Body of pancreas (tissue), 4 donors: ENCODE measurements at regions not wholly inside any gene's neighbourhood (a gene's known extent, or its start where the extent isn't known, plus 50 kb on each side); places are given as distances from the start of the nearest gene placed in this dataset.

Experiments used
- ATAC-seq: fragments of 150-250 bp; one replicate; pipeline ENCODE4 v1.9.1; 2016
- DNase-seq, 4 donors: peaks; one replicate each; pipeline ENCODE4 v3.0.0-alpha.2; 2019
- H3K27ac ChIP-seq, 4 donors: fragments of 200-600 bp; sonication (generic); 1 replicate in 3 of 4; 2 replicates in 1 of 4; pipeline versions ENCODE4 v1.5.1 to v1.6.1; 2016 to 2019; ENCODE audit warnings: mild to moderate bottlenecking in 1 of 4, mixed read lengths in 1 of 4, moderate library complexity in 1 of 4
- H3K27me3 ChIP-seq, 2 donors: fragments of 200-600 bp; sonication (generic); one replicate each; pipeline ENCODE4 v1.6.0; 2016; ENCODE audit warnings: mild to moderate bottlenecking in 1 of 2
- H3K36me3 ChIP-seq, 2 donors: fragments of 200-600 bp; sonication (generic); replicated peaks in 1 of 2; 2 replicates each; pipeline ENCODE4 v1.5.1; 2016; ENCODE audit warnings: low read depth in 2 of 2; ENCODE audit not compliant: insufficient read depth in 1 of 2
- H3K4me1 ChIP-seq: fragments of 200-600 bp; sonication (generic); one replicate; pipeline ENCODE4 v1.6.0; 2016
- H3K4me3 ChIP-seq, 2 donors: fragments of 200-600 bp; sonication (generic); 1 replicate in 1 of 2; 2 replicates in 1 of 2; pipeline ENCODE4 v1.5.1; 2016 to 2019
- H3K9me3 ChIP-seq, 3 donors: fragments of 200-600 bp; sonication (generic); 1 replicate in 2 of 3; 2 replicates in 1 of 3; pipeline ENCODE4 v1.5.1; 2016
- POLR2A ChIP-seq, 3 donors: fragments of 450-650 bp; IDR thresholded peaks; one replicate each; pipeline ENCODE4 v1.6.1; 2016; ENCODE audit warnings: antibody characterized with exemption in 3 of 3, mild to moderate bottlenecking in 2 of 3
- WGBS, 2 donors: methylation state at CpG; one replicate each; pipeline ENCODE4 v1.1.5; 2017; 5-methylcytosine and 5-hydroxymethylcytosine counted together
- intact Hi-C: fragments of 100-400 bp; cut with DNase I; formaldehyde crosslinking; loops from one replicate; pipeline ENCODE4 v1.15.1; 2023
- TF ChIP-seq, protein P1 (sequence below), 7 experiments: fragments of 450-650 bp in 4 of 7; fragments of 200-600 bp in 3 of 7; sonication (generic) in 3 of 7; IDR thresholded peaks; one replicate each; pipeline ENCODE4 v1.5.1; 2016 to 2019; ENCODE audit warnings: antibody characterized with exemption in 7 of 7

DNA sequence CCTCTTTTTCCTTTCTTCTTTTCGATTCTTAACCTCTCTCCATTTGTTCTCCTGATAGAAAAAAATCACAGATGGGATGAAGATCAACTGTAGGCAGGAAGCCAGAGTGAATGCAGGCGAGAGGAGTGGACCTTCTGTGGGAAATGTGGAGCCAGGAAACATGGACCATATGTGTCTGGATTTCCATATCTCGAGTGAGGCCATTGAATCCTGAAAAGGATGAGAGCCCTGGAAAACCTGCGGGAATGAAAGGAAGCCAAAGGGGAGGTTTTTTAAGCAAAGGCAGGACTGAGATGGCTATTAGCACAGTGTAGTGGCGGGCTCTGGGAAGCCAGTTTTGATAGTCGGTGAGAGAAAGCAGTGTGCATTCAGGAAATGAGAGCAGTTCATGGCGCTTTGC, 139.5 kb upstream of the C9orf72 start:
- H3K27me3 ChIP-seq: no peaks in the 10 kb centered on the region
- TF ChIP-seq POLR2A (IDR thresholded peaks at IDR 0.05): no peak
- TF ChIP-seq, protein P1, sequence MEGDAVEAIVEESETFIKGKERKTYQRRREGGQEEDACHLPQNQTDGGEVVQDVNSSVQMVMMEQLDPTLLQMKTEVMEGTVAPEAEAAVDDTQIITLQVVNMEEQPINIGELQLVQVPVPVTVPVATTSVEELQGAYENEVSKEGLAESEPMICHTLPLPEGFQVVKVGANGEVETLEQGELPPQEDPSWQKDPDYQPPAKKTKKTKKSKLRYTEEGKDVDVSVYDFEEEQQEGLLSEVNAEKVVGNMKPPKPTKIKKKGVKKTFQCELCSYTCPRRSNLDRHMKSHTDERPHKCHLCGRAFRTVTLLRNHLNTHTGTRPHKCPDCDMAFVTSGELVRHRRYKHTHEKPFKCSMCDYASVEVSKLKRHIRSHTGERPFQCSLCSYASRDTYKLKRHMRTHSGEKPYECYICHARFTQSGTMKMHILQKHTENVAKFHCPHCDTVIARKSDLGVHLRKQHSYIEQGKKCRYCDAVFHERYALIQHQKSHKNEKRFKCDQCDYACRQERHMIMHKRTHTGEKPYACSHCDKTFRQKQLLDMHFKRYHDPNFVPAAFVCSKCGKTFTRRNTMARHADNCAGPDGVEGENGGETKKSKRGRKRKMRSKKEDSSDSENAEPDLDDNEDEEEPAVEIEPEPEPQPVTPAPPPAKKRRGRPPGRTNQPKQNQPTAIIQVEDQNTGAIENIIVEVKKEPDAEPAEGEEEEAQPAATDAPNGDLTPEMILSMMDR (IDR thresholded peaks at IDR 0.05): no peak
- DNase-seq (no peak), ATAC-seq (no peak)
- no peaks in the 10 kb centered on the region for H3K9me3 ChIP-seq
- 74 to 81% methylated on average over 7 of the region's 7 CpGs for WGBS, 2 donors
- H3K4me3 ChIP-seq: no peak overlapping the region
- no peaks in the 10 kb centered on the region for H3K36me3 ChIP-seq
- intact Hi-C loops: no loop called here
- H3K4me1 ChIP-seq: no peaks in the 10 kb centered on the region
- H3K27ac ChIP-seq: no peak overlapping the region

DNA sequence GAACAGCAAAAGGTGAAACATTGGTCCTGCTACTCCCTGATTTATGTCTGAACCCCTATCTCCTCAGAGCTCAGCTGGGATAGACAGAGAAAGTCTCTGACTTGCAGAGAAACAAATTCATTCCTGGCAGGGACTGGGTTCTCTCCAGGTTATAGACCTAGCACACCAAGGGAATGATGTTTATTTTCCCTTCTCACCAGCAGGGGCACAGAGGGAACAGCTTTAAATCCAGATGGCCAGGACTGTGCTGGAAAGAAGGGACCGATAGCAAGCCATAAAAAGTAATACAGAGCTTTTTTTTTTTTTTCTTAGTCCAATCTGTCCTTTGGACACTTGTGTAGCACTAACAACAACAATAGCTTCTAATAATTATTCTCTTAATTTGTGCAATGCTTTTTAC, 141.1 kb upstream of the C9orf72 start:
- TF ChIP-seq POLR2A (IDR thresholded peaks at IDR 0.05): no peak
- TF ChIP-seq, protein P1 (IDR thresholded peaks at IDR 0.05): peak in 1 of 7 experiments; percentile 7
- Histone ChIP-seq H3K9me3 (no peaks in the 10 kb centered on the region), H3K4me1 (no peaks in the 10 kb centered on the region), H3K4me3 (no peak overlapping the region), H3K27ac (no peak overlapping the region), H3K27me3 (no peaks in the 10 kb centered on the region), H3K36me3 (no peaks in the 10 kb centered on the region)
- intact Hi-C loops: no loop called here
- ATAC-seq (no peak), DNase-seq (no peak)
- 50 to 88% methylated on average over 1 of the region's 1 CpG for WGBS, 2 donors

DNA sequence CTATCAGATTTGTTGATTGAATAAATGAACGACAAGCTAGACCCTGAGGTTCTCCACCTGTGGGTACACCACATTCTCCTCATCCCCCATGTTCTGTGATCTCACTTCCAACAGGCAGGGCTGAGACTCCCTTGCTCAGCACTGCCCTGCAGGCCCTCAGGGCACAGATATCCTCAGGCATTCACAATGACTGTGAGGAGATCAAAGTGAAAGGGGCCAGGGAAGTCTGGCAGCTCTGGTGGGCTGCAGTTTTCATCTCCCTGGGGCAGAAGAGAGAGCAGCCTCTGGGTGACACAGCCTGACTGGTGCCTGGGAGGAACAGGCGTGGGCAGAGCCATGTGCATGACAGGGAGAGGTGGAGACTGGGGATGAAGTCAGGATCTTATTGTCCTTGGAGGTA, 142.4 kb upstream of the C9orf72 start:
- intact Hi-C loops: no loop called here
- Histone ChIP-seq H3K9me3 (no peaks in the 10 kb centered on the region), H3K4me3 (no peak overlapping the region), H3K36me3 (no peaks in the 10 kb centered on the region), H3K4me1 (no peaks in the 10 kb centered on the region), H3K27me3 (no peaks in the 10 kb centered on the region), H3K27ac (no peak overlapping the region)
- no peak for DNase-seq
- WGBS, 2 donors: 71 to 80% methylated on average over 2 of the region's 2 CpGs
- ATAC-seq: no peak
- no peak for TF ChIP-seq POLR2A (IDR thresholded peaks at IDR 0.05)
- TF ChIP-seq, protein P1 (IDR thresholded peaks at IDR 0.05): no peak

DNA sequence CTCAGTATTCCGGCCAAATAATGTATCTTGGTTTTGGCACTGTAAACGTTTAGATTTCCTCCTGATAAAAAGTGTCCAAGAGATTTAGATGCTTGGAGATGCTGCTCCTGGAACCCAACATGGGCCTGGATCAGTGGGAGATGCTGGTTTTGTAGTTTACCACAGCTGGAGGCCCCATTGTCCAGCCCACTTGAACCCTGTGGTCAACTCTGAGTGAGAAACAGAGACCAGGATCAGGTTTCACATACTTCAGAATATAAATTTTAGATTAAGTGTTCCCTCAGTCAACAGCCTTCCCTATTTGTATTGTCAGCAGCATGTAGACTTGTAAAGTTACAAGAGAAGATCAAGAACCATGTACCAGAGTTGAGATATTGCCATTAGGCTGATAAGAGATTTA, 144.7 kb upstream of the C9orf72 start:
- intact Hi-C loops: no loop called here
- TF ChIP-seq, protein P1 (IDR thresholded peaks at IDR 0.05): no peak
- TF ChIP-seq POLR2A (IDR thresholded peaks at IDR 0.05): no peak
- no peak overlapping the region for H3K27ac ChIP-seq
- WGBS, 2 donors: 50 to 83% methylated on average over 2 of the region's 2 CpGs
- no peaks in the 10 kb centered on the region for H3K27me3 ChIP-seq
- H3K9me3 ChIP-seq: no peaks in the 10 kb centered on the region
- no peaks in the 10 kb centered on the region for H3K36me3 ChIP-seq
- no peak overlapping the region for H3K4me3 ChIP-seq
- H3K4me1 ChIP-seq: no peaks in the 10 kb centered on the region
- DNase-seq (no peak), ATAC-seq (no peak)

DNA sequence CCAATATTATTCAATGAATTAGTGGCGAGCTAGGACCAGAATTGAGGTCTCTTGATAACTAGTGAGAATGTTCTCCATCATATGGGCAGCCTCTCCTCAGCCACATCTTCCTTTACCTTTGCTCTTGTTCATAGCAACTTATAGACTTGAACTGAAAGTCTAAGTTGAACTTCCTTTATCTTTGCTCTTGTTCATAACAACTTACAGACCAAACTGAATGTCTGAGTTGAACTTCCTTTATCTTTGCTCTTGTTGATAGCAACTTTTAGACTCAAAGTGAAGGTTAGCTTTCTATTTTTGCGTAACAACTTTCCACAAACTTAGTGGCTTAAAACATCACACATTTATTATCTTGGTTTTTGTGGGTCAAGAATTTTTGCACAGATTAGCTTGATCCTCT, 146.4 kb upstream of the C9orf72 start:
- H3K27ac ChIP-seq: no peak overlapping the region
- WGBS, 2 donors: 78 to 82% methylated on average over 2 of the region's 2 CpGs
- ATAC-seq (no peak), DNase-seq (no peak)
- H3K9me3 ChIP-seq: no peaks in the 10 kb centered on the region
- H3K36me3 ChIP-seq: no peaks in the 10 kb centered on the region
- intact Hi-C loops: no loop called here
- no peaks in the 10 kb centered on the region for H3K27me3 ChIP-seq
- H3K4me3 ChIP-seq: no peak overlapping the region
- TF ChIP-seq, protein P1 (IDR thresholded peaks at IDR 0.05): no peak
- TF ChIP-seq POLR2A (IDR thresholded peaks at IDR 0.05): no peak
- H3K4me1 ChIP-seq: no peaks in the 10 kb centered on the region
